ENCODE measurements at regions not wholly inside any gene's neighbourhood (a gene's known extent, or its start where the extent isn't known, plus 50 kb on each side); places are given as distances from the start of the nearest gene placed in this dataset.

DNA sequence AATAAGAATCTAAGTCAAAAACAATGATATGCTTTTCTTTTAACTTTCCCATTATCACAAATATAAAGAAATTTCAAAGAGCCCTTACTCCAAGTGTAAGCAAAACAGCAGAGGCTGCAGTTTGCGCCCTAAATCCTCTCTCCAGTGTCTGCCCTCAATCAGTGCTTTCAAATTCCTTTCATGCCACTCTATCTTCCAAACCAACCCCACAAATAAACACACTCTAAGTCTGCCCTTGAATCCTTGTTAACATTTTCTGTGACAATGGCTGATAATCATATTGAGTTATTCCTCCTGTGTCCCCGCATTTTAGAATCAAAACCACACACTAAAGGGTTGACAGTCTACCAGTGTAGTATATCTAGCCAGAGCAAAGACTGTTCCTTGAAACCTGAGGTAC is 317.9 kb upstream of the MARCKS start:
- intact Hi-C loops (cut with DNase I), result no loop called here
- H3K4me1 ChIP-seq, result no peaks in the 10 kb centered on the region
- no peaks in the 10 kb centered on the region for H3K27me3 ChIP-seq
- H3K4me3 ChIP-seq, result no peak overlapping the region
- no peak for DNase-seq (ENCODE audit: extremely low spot score)
- no peaks in the 10 kb centered on the region for H3K36me3 ChIP-seq
- no peak for TF ChIP-seq POLR2AphosphoS5 (IDR thresholded peaks at IDR 0.05)
- no peak for TF ChIP-seq POLR2A (IDR thresholded peaks at IDR 0.05; ENCODE audit: low read depth)
- TF ChIP-seq, protein P1, sequence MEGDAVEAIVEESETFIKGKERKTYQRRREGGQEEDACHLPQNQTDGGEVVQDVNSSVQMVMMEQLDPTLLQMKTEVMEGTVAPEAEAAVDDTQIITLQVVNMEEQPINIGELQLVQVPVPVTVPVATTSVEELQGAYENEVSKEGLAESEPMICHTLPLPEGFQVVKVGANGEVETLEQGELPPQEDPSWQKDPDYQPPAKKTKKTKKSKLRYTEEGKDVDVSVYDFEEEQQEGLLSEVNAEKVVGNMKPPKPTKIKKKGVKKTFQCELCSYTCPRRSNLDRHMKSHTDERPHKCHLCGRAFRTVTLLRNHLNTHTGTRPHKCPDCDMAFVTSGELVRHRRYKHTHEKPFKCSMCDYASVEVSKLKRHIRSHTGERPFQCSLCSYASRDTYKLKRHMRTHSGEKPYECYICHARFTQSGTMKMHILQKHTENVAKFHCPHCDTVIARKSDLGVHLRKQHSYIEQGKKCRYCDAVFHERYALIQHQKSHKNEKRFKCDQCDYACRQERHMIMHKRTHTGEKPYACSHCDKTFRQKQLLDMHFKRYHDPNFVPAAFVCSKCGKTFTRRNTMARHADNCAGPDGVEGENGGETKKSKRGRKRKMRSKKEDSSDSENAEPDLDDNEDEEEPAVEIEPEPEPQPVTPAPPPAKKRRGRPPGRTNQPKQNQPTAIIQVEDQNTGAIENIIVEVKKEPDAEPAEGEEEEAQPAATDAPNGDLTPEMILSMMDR (IDR thresholded peaks at IDR 0.05), result no peak
- TF ChIP-seq EP300 (IDR thresholded peaks at IDR 0.05), result no peak
- no peak overlapping the region for H3K27ac ChIP-seq (replicated peaks in 1 of 4)
- 86% methylated on average over 2 of the region's 2 CpGs for WGBS
- H3K9me3 ChIP-seq, result no peaks in the 10 kb centered on the region

DNA sequence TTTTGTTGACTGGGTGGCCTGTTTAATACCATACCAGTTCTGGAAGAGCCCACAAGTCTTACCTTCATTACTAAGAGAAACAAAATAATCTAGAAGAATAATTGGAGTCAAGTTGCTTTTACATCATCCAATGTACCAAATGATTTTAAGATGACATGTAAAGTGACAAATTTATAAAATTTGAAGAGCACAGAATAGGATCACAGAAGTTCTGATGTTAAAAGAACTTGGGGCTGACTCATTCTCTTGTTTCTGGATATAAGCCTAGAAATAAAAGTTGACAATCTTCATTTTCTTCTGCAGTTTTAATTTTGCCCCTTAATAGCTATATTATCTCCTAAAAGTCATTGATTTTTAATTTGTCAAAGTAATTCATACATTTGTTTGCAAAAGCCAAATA is 317.5 kb upstream of the MARCKS start:
- Histone ChIP-seq H3K27me3 (no peaks in the 10 kb centered on the region), H3K27ac (replicated peaks in 1 of 4) (no peak overlapping the region), H3K36me3 (no peaks in the 10 kb centered on the region), H3K4me3 (no peak overlapping the region), H3K9me3 (no peaks in the 10 kb centered on the region), H3K4me1 (no peaks in the 10 kb centered on the region)
- TF ChIP-seq, protein P1 (IDR thresholded peaks at IDR 0.05), result no peak
- TF ChIP-seq POLR2A (IDR thresholded peaks at IDR 0.05; ENCODE audit: low read depth) (no peak), POLR2AphosphoS5 (IDR thresholded peaks at IDR 0.05) (no peak), EP300 (IDR thresholded peaks at IDR 0.05) (no peak)
- intact Hi-C loops (cut with DNase I), result no loop called here
- no peak for DNase-seq (ENCODE audit: extremely low spot score)

DNA sequence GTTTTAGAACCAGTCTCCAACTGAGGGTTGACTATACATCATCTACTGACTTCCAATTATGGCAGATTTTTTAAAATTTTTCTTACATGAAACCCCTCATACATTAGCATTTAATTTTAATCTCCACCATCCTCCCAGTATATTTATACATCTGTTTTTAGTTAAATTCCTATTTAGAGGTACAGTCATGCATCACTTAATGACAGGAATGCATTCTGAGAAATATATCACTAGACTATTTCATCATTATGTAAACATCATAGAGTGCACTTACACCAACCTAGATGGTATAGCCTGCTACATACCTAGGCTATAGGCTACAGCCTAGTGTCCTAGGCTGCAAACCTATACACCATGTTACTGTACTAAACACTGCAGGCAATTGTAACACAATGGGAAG is 316.7 kb upstream of the MARCKS start:
- Histone ChIP-seq H3K27ac (replicated peaks in 1 of 4) (no peak overlapping the region), H3K4me3 (no peak overlapping the region), H3K9me3 (no peaks in the 10 kb centered on the region), H3K4me1 (no peaks in the 10 kb centered on the region), H3K27me3 (no peaks in the 10 kb centered on the region), H3K36me3 (no peaks in the 10 kb centered on the region)
- no peak for DNase-seq (ENCODE audit: extremely low spot score)
- TF ChIP-seq, protein P1 (IDR thresholded peaks at IDR 0.05), result no peak
- no peak for TF ChIP-seq POLR2AphosphoS5 (IDR thresholded peaks at IDR 0.05)
- no peak for TF ChIP-seq POLR2A (IDR thresholded peaks at IDR 0.05; ENCODE audit: low read depth)
- no peak for TF ChIP-seq EP300 (IDR thresholded peaks at IDR 0.05)
- intact Hi-C loops (cut with DNase I), result no loop called here

DNA sequence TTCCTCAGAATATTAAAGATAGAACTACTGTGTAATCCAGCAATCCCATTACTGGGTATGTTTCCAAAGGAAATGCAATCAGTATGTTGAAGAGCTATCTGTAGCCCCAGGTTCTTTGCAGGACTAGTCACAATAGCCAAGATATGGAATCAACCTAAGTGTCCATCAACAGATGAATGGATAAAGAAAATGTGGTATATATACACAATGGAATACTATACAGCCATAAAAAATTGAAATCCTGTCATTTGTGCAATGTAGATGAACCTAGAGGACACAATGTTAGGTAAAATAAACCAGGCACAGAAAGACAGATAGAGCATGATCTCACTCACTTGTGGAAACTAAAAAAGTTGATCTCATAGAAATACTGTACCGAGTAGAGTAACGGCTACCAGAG is 306.0 kb upstream of the MARCKS start:
- intact Hi-C loops (cut with DNase I), result no loop called here
- no peaks in the 10 kb centered on the region for H3K4me1 ChIP-seq
- DNase-seq (ENCODE audit: extremely low spot score), result no peak
- peaks cover 0 to 4% (median 0%) of the 10 kb centered on the region in 4 donors for H3K9me3 ChIP-seq
- H3K36me3 ChIP-seq, result no peaks in the 10 kb centered on the region
- TF ChIP-seq, protein P1 (IDR thresholded peaks at IDR 0.05), result no peak
- TF ChIP-seq POLR2AphosphoS5 (IDR thresholded peaks at IDR 0.05) (no peak), POLR2A (IDR thresholded peaks at IDR 0.05; ENCODE audit: low read depth) (no peak)
- H3K27ac ChIP-seq (replicated peaks in 1 of 4), result no peak overlapping the region
- H3K4me3 ChIP-seq, result no peak overlapping the region
- WGBS, result 98% methylated on average over 2 of the region's 2 CpGs
- no peaks in the 10 kb centered on the region for H3K27me3 ChIP-seq

DNA sequence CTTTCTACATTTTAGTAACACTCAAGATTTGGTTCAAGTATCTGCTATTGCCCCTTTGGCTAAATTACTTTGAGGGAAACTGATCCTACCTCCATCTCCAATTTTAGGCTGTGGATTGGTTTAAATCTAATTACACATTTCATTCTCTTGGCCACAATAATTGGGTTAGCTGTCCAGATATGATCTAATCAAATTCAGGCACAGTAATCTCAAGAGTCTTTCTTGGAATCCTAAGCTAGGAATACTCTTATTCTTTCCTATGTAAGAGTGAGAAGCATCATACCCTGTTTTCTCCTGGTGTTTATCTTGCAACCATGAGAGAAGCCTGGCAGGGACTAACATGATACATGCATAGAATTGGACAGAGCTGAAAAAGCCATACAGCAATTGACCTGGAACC is 300.4 kb upstream of the MARCKS start:
- Histone ChIP-seq H3K9me3 (no peaks in the 10 kb centered on the region), H3K27me3 (no peaks in the 10 kb centered on the region), H3K27ac (replicated peaks in 1 of 4) (no peak overlapping the region), H3K4me3 (no peak overlapping the region), H3K36me3 (no peaks in the 10 kb centered on the region), H3K4me1 (peaks cover 5 to 13% (median 11%) of the 10 kb centered on the region in 4 donors)
- DNase-seq (ENCODE audit: extremely low spot score), result no peak
- TF ChIP-seq POLR2A (IDR thresholded peaks at IDR 0.05; ENCODE audit: low read depth), result no peak
- TF ChIP-seq, protein P1 (IDR thresholded peaks at IDR 0.05), result no peak
- TF ChIP-seq EP300 (IDR thresholded peaks at IDR 0.05), result no peak
- no peak for TF ChIP-seq POLR2AphosphoS5 (IDR thresholded peaks at IDR 0.05)
- intact Hi-C loops (cut with DNase I), result no loop called here
